HepG2 (cell line): ENCODE measurements at regions not wholly inside any gene's neighbourhood (a gene's known extent, or its start where the extent isn't known, plus 50 kb on each side); places are given as distances from the start of the nearest gene placed in this dataset.

Experiments used
- ATAC-seq: fragments of 200-7000 bp; cut with Tn5 transposase; 3 replicates; pipeline ENCODE4 v1.9.1; 2020; ENCODE audit warnings: mild to moderate bottlenecking, moderate library complexity
- BruUV-seq: library from RNA; stranded (reverse); fragments of 400-500 nt; replicated peaks from 2 replicates; lab custom pipeline; 2021; lab: Mats Ljungman, UMichigan
- CTCF ChIA-PET: fragments of 300-600 bp; formaldehyde crosslinking; extraction: SDS; loops from one replicate; lab custom pipeline; 2021; ENCODE audit warnings: low total read pairs, inconsistent platforms, low intra/inter-chr PET ratio; lab: Yijun Ruan, JAX
- POLR2A ChIA-PET: fragments of 350-600 bp; sonication (Branson Sonifier 250); formaldehyde crosslinking; loops from one replicate; lab custom pipeline; 2020; ENCODE audit warnings: antibody characterized with exemption, inconsistent platforms; lab: Yijun Ruan, JAX
- DNase-seq: peaks from one replicate; pipeline ENCODE4 v3.0.0-alpha.2; 2015; ENCODE audit warnings: low spot score
- FAIRE-seq: peaks from 3 replicates; lab custom pipeline; 2011; peaks lifted over from hg19 to GRCh38; lab: Jason Lieb, UNC
- H2AFZ ChIP-seq: one replicate; pipeline ENCODE4 v1.6.1; 2011; ENCODE audit warnings: low read length, inconsistent platforms
- H3K27ac ChIP-seq: fragments of 300-600 bp; 3 replicates; pipeline ENCODE4 v1.8.0; 2011; ENCODE audit warnings: mixed run types, mild to moderate bottlenecking, mixed read lengths, low read length, inconsistent platforms; ENCODE audit not compliant: insufficient read depth; ENCODE audit errors: extremely low read length
- H3K27me3 ChIP-seq, 2 experiments: fragments of 200-600 bp in 1 of 2; 2 replicates in 1 of 2; 3 replicates in 1 of 2; pipeline versions ENCODE4 v1.6.0 to v1.8.0; 2011; ENCODE audit warnings: low read length in 2 of 2, mild to moderate bottlenecking in 2 of 2, moderate library complexity in 2 of 2, inconsistent platforms in 1 of 2; ENCODE audit not compliant: insufficient read depth in 2 of 2, control insufficient read depth in 1 of 2
- H3K36me3 ChIP-seq, 2 experiments: fragments of 200-600 bp in 1 of 2; replicated peaks in 1 of 2; 2 replicates in 1 of 2; 3 replicates in 1 of 2; pipeline versions ENCODE4 v1.5.1 to v1.8.0; 2011; ENCODE audit warnings: low read length in 2 of 2, inconsistent platforms in 1 of 2; ENCODE audit not compliant: insufficient read depth in 2 of 2, control insufficient read depth in 1 of 2
- H3K4me1 ChIP-seq: 2 replicates; pipeline ENCODE4 v1.5.1; 2012; ENCODE audit warnings: low read length, inconsistent platforms; ENCODE audit not compliant: insufficient read depth
- H3K4me2 ChIP-seq: 2 replicates; pipeline ENCODE4 v1.6.0; 2011; ENCODE audit warnings: low read depth, low read length, inconsistent platforms
- H3K4me3 ChIP-seq, 3 experiments: fragments of 200-600 bp in 1 of 3; sonication (generic), shearing (Covaris generic) in 1 of 3; replicated peaks in 1 of 3; 2 replicates each; pipeline ENCODE4 v1.5.1; 2011 to 2016; ENCODE audit warnings: low read length in 3 of 3, inconsistent platforms in 2 of 3, low read depth in 2 of 3, mild to moderate bottlenecking in 2 of 3, control low read depth in 1 of 3, mixed read lengths in 1 of 3; ENCODE audit not compliant: insufficient read depth in 1 of 3
- H3K79me2 ChIP-seq: one replicate; pipeline ENCODE4 v1.6.1; 2011; ENCODE audit warnings: low read length, inconsistent platforms; ENCODE audit not compliant: insufficient read depth
- H3K9ac ChIP-seq: 2 replicates; pipeline ENCODE4 v1.6.0; 2011; ENCODE audit warnings: mild to moderate bottlenecking, low read depth, low read length, inconsistent platforms; ENCODE audit not compliant: insufficient read depth
- H3K9me3 ChIP-seq: 2 replicates; pipeline ENCODE4 v1.5.1; 2012; ENCODE audit warnings: mild to moderate bottlenecking, low read length
- H4K20me1 ChIP-seq: 2 replicates; pipeline ENCODE4 v1.6.0; 2011; ENCODE audit warnings: inconsistent platforms, mild to moderate bottlenecking, low read length, moderate library complexity; ENCODE audit not compliant: insufficient read depth
- HNF1A ChIP-seq, 2 experiments: sonication (generic) in 1 of 2; formaldehyde crosslinking in 1 of 2; IDR thresholded peaks; 2 replicates each; pipeline versions ENCODE4 v1.4.0 to v1.6.1; 2016 to 2020; ENCODE audit warnings: borderline replicate concordance in 1 of 2, low read depth in 1 of 2, mild to moderate bottlenecking in 1 of 2, missing genetic modification reagents in 1 of 2
- HOXA7 ChIP-seq: sonication (generic); formaldehyde crosslinking; IDR thresholded peaks from 2 replicates; pipeline ENCODE4 v1.8.1; 2022; ENCODE audit warnings: mild to moderate bottlenecking, missing genetic modification reagents, moderate library complexity
- JDP2 ChIP-seq: sonication (generic); formaldehyde crosslinking; IDR thresholded peaks from 2 replicates; pipeline ENCODE4 v1.8.1; 2022; ENCODE audit warnings: missing genetic modification reagents, borderline replicate concordance
- PCBP1 ChIP-seq: fragments of 200-400 bp; formaldehyde crosslinking; IDR thresholded peaks from 2 replicates; pipeline ENCODE4 v1.6.1; 2017; ENCODE audit warnings: mild to moderate bottlenecking, low read depth, low read length, borderline replicate concordance
- ZBTB7B ChIP-seq: sonication (generic); formaldehyde crosslinking; IDR thresholded peaks from 2 replicates; pipeline ENCODE4 v1.4.0; 2020; ENCODE audit warnings: missing genetic modification reagents
- ZNF230 ChIP-seq: sonication (generic); formaldehyde crosslinking; IDR thresholded peaks from 2 replicates; pipeline ENCODE4 v1.4.0; 2020; ENCODE audit warnings: mild to moderate bottlenecking, missing genetic modification reagents
- ZNF276 ChIP-seq: sonication (generic); formaldehyde crosslinking; IDR thresholded peaks from 2 replicates; pipeline ENCODE4 v1.4.0; 2020; ENCODE audit warnings: mild to moderate bottlenecking, low read depth, missing genetic modification reagents
- ZNF776 ChIP-seq: sonication (generic); formaldehyde crosslinking; IDR thresholded peaks from 2 replicates; pipeline ENCODE4 v1.4.0; 2020; ENCODE audit warnings: mild to moderate bottlenecking, missing genetic modification reagents
- WGBS: methylation state at CpG from one replicate; pipeline ENCODE4 v1.1.6; 2017; ENCODE audit warnings: low lambda C conversion rate; 5-methylcytosine and 5-hydroxymethylcytosine counted together
- in situ Hi-C: cut with HindIII; loops from 2 replicates; pipeline ENCODE4 v1.10.0; 2017; ENCODE audit warnings: low pct_unique_long_range_greater_than_20kb; ENCODE audit not compliant: extremely low pct_ligation_motif_present
- intact Hi-C: fragments of 100-400 bp; cut with micrococcal nuclease; formaldehyde crosslinking; loops from one replicate; pipeline ENCODE4 v1.10.0; 2022; ENCODE audit not compliant: unreplicated experiment
- TF ChIP-seq, protein P1 (sequence below): sonication (generic); formaldehyde crosslinking; conservative IDR thresholded peaks from 2 replicates; pipeline ENCODE4 v1.4.0; 2020; ENCODE audit warnings: mild to moderate bottlenecking, missing genetic modification reagents, moderate library complexity
- TF ChIP-seq, protein P2 (sequence below): sonication (generic); formaldehyde crosslinking; IDR thresholded peaks from 2 replicates; pipeline ENCODE4 v1.4.0; 2020; ENCODE audit warnings: missing genetic modification reagents, borderline replicate concordance
- TF ChIP-seq, protein P3 (sequence below): sonication (generic); formaldehyde crosslinking; IDR thresholded peaks from 2 replicates; pipeline ENCODE4 v1.4.0; 2020; ENCODE audit warnings: missing genetic modification reagents

DNA sequence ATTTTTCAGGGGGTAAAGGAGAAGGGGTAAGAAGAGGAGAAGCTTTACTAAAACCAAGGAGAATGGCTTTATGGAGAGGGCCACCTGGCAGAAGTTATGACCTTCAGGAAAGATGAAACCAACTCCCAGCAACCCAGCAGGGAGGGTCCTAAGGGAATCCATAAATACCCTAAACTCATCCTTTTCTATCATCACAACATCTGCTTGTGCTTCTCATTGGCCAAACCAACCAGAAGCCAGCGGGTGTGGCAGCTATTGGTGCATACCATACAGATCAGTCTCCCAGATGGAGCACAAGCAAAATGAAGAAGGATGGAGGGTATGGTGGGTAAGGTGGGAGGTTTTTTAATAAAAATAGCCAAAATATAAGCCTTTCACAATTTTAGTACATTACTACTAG lies 58.5 kb upstream of the ARSJ start:
- no TSS peak for BruUV-seq
- Histone ChIP-seq H3K4me2 (no peak overlapping the region), H4K20me1 (no peaks in the 10 kb centered on the region), H3K9ac (no peak overlapping the region), H3K79me2 (no peaks in the 10 kb centered on the region), H3K9me3 (no peaks in the 10 kb centered on the region), H3K4me3 (no peak overlapping the region), H3K27me3 (no peaks in the 10 kb centered on the region), H3K27ac (no peak overlapping the region), H3K4me1 (no peaks in the 10 kb centered on the region), H2AFZ (no peak overlapping the region), H3K36me3 (no peaks in the 10 kb centered on the region)
- ChIA-PET CTCF (no interaction called here), POLR2A (no interaction called here)
- WGBS = 13% methylated on average over 1 of the region's 1 CpG
- in situ Hi-C loops = no loop called here
- DNase-seq = no peak
- intact Hi-C loops = no loop called here
- FAIRE-seq = no peak
- ATAC-seq = no peak
- TF ChIP-seq, protein P1, sequence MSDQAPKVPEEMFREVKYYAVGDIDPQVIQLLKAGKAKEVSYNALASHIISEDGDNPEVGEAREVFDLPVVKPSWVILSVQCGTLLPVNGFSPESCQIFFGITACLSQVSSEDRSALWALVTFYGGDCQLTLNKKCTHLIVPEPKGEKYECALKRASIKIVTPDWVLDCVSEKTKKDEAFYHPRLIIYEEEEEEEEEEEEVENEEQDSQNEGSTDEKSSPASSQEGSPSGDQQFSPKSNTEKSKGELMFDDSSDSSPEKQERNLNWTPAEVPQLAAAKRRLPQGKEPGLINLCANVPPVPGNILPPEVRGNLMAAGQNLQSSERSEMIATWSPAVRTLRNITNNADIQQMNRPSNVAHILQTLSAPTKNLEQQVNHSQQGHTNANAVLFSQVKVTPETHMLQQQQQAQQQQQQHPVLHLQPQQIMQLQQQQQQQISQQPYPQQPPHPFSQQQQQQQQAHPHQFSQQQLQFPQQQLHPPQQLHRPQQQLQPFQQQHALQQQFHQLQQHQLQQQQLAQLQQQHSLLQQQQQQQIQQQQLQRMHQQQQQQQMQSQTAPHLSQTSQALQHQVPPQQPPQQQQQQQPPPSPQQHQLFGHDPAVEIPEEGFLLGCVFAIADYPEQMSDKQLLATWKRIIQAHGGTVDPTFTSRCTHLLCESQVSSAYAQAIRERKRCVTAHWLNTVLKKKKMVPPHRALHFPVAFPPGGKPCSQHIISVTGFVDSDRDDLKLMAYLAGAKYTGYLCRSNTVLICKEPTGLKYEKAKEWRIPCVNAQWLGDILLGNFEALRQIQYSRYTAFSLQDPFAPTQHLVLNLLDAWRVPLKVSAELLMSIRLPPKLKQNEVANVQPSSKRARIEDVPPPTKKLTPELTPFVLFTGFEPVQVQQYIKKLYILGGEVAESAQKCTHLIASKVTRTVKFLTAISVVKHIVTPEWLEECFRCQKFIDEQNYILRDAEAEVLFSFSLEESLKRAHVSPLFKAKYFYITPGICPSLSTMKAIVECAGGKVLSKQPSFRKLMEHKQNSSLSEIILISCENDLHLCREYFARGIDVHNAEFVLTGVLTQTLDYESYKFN (CRISPR knock-in tag) = no peak
- no peak for TF ChIP-seq HOXA7 (CRISPR knock-in tag)
- TF ChIP-seq ZNF776 (CRISPR knock-in tag) = no peak
- TF ChIP-seq, protein P2, sequence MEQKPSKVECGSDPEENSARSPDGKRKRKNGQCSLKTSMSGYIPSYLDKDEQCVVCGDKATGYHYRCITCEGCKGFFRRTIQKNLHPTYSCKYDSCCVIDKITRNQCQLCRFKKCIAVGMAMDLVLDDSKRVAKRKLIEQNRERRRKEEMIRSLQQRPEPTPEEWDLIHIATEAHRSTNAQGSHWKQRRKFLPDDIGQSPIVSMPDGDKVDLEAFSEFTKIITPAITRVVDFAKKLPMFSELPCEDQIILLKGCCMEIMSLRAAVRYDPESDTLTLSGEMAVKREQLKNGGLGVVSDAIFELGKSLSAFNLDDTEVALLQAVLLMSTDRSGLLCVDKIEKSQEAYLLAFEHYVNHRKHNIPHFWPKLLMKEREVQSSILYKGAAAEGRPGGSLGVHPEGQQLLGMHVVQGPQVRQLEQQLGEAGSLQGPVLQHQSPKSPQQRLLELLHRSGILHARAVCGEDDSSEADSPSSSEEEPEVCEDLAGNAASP (CRISPR knock-in tag) = no peak
- TF ChIP-seq HNF1A (IDR thresholded peaks at IDR 0.05; ENCODE audit: low read depth) = no peak
- TF ChIP-seq HNF1A (CRISPR knock-in tag; IDR thresholded peaks at IDR 0.05; ENCODE audit: borderline replicate concordance) = no peak
- TF ChIP-seq, protein P3, sequence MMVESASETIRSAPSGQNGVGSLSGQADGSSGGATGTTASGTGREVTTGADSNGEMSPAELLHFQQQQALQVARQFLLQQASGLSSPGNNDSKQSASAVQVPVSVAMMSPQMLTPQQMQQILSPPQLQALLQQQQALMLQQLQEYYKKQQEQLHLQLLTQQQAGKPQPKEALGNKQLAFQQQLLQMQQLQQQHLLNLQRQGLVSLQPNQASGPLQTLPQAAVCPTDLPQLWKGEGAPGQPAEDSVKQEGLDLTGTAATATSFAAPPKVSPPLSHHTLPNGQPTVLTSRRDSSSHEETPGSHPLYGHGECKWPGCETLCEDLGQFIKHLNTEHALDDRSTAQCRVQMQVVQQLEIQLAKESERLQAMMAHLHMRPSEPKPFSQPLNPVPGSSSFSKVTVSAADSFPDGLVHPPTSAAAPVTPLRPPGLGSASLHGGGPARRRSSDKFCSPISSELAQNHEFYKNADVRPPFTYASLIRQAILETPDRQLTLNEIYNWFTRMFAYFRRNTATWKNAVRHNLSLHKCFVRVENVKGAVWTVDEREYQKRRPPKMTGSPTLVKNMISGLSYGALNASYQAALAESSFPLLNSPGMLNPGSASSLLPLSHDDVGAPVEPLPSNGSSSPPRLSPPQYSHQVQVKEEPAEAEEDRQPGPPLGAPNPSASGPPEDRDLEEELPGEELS (CRISPR knock-in tag) = no peak
- no peak for TF ChIP-seq ZNF276
- TF ChIP-seq ZNF230 (CRISPR knock-in tag) = no peak
- no peak for TF ChIP-seq PCBP1
- no peak for TF ChIP-seq ZBTB7B (CRISPR knock-in tag)
- TF ChIP-seq JDP2 (CRISPR knock-in tag) = no peak
